ENCODE measurements at regions not wholly inside any gene's neighbourhood (a gene's known extent, or its start where the extent isn't known, plus 50 kb on each side); places are given as distances from the start of the nearest gene placed in this dataset.
A peak's percentile ranks its signal among the peaks of the same experiment; 100 is the strongest.
"Not testable (repeated sequence)": the region's sequence is repeated elsewhere in the genome, so short reads cannot be mapped to it uniquely, and the experiment has no call there.

- no peak for DNase-seq (ENCODE audit: low read depth)
- TF ChIP-seq, protein P1, sequence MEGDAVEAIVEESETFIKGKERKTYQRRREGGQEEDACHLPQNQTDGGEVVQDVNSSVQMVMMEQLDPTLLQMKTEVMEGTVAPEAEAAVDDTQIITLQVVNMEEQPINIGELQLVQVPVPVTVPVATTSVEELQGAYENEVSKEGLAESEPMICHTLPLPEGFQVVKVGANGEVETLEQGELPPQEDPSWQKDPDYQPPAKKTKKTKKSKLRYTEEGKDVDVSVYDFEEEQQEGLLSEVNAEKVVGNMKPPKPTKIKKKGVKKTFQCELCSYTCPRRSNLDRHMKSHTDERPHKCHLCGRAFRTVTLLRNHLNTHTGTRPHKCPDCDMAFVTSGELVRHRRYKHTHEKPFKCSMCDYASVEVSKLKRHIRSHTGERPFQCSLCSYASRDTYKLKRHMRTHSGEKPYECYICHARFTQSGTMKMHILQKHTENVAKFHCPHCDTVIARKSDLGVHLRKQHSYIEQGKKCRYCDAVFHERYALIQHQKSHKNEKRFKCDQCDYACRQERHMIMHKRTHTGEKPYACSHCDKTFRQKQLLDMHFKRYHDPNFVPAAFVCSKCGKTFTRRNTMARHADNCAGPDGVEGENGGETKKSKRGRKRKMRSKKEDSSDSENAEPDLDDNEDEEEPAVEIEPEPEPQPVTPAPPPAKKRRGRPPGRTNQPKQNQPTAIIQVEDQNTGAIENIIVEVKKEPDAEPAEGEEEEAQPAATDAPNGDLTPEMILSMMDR (IDR thresholded peaks at IDR 0.05; ENCODE audit: insufficient read depth, low read depth, low read length, missing control alignments) = no peak
- H3K4me3 ChIP-seq (ENCODE audit: low read depth, low read length) = no peak overlapping the region
These were observed 83.5 kb upstream of the VGLL4 start for GRCh38 chr3:11727207-11727606.

- DNase-seq (ENCODE audit: low read depth) = no peak
- no peak overlapping the region for H3K4me3 ChIP-seq (ENCODE audit: low read depth, low read length)
- TF ChIP-seq, protein P1 (IDR thresholded peaks at IDR 0.05; ENCODE audit: insufficient read depth, low read depth, low read length, missing control alignments) = no peak
These were observed 82.4 kb upstream of the VGLL4 start for GRCh38 chr3:11726146-11726545.

DNA sequence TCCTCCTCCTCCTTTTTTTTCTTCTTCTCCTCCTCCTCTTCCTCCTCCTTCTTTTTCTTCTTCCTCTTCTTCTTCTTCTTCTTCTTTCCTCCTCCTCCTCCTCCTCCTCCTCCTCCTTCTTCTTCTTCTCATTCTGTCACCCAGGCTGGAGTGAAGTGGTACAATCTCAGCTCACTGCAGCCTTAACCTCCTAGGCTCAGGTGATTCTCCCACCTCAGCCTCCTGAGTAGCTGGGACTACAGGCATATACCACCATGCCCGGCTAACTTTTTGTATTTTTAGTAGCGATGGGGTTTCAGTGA is 81.6 kb upstream of the VGLL4 start:
- DNase-seq (ENCODE audit: low read depth); H3K4me3 ChIP-seq (ENCODE audit: low read depth, low read length): not testable (repeated sequence)

DNA sequence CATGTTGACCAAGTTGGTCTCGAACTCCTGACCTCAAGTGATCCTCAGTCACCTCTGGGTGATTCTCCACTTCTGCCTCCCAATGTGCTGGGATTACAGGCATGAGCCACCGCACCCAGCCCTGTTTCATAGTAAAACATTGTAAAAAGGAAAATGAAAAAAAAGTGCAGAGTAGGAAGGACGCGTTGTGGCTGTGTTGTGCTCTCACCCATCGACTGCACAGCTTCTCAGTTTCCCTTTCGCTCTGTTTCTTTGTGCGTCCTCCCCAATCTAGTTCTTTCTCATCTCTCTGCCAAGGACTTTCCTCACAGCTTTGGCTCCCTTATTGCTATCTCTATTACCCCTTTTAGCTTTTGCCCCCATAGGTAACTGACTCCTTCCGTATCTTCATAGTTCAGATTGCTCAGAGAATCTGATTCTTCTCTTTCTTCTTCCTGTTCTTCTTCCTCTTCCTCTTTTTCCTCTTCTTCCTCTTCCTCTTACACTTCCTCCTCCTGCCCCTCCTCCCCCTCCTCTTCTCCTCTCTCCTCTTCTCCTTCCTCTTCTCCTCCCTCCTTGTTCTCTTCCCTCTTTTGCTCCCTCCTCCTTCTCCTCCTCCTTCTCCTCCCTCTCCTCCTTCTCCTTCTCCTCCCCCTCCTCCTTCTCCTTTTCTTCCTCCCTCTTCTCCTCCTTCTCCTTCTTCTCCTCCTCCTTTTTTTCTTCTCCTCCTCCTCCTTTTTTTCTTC is 81.1 kb upstream of the VGLL4 start:
- TF ChIP-seq, protein P1 (IDR thresholded peaks at IDR 0.05; ENCODE audit: insufficient read depth, low read depth, low read length, missing control alignments) = no peak
- H3K4me3 ChIP-seq (ENCODE audit: low read depth, low read length) = peak overlapping the region; percentile 49

GRCh38 chr3:11721479-11721878 is 77.8 kb upstream of the VGLL4 start:
- TF ChIP-seq, protein P1 (IDR thresholded peaks at IDR 0.05; ENCODE audit: insufficient read depth, low read depth, low read length, missing control alignments) = no peak
- H3K4me3 ChIP-seq (ENCODE audit: low read depth, low read length) = no peak overlapping the region
- no peak for DNase-seq (ENCODE audit: low read depth)

More for the DNA sequence above, 81.1 kb upstream of the VGLL4 start:
- peak; percentile 75 for DNase-seq (ENCODE audit: low read depth)

DNA sequence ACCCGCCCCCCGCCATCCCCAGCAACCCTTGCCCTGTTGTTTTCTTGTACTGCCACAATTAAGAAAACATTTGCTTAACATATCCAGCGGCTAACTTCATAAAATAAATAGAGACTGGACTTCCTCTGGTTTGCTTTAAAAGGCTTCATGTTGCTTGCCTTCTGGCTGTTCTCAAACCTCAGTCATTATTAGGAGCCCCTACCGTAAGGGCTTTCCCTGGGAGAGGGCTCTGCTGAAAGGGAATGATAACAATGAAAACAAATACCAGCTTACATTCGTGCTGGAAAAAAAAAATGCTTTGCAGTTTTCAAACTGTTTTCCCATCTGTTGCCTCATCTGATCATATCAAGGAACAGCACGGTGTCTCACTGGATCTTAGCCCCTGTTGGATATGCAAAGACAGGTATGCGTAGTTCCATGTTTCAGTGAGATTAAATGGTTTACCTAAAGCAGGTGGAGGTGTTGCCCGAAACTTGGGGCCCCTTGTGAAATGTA is 77.2 kb upstream of the VGLL4 start:
- TF ChIP-seq, protein P1 (IDR thresholded peaks at IDR 0.05; ENCODE audit: insufficient read depth, low read depth, low read length, missing control alignments) = no peak
- H3K4me3 ChIP-seq (ENCODE audit: low read depth, low read length) = peak overlapping the region; percentile 67
- no peak for DNase-seq (ENCODE audit: low read depth)

DNA sequence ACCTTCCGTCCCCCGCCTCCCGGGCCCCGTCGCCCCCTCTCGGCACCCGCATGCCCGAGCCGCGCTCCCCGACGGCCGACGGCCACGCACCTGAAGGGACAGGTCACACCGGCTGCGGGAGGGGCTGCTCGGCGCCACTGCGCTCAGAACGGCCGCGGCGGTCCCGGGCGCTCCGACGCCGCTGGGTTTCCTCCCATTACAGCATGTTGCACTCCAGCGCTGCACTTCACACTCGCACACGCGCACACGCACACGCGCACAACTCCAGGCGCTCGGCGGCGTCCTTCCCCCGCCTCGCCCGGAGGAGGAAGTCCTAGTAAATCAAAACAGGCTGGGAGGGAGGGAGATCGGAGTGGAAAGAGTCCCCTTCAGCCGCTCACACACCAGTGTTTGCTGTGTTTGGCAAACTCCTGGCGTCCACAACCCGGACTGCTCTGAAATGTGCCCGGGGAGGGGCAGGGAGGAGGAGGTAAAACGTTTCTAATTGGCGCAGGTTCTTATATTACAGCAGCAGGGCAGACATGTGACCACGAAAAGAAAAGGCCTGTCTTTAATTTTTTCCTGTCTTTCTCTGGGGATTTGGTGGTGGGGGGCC is 76.7 kb upstream of the VGLL4 start:
- TF ChIP-seq, protein P1 (IDR thresholded peaks at IDR 0.05; ENCODE audit: insufficient read depth, low read depth, low read length, missing control alignments) = no peak
- H3K4me3 ChIP-seq (ENCODE audit: low read depth, low read length) = peak overlapping the region; percentile 67
- peak; percentile 71 for DNase-seq (ENCODE audit: low read depth)

Data from GM12865 (cell line).